GM12874 (cell line): ENCODE measurements at regions not wholly inside any gene's neighbourhood (a gene's known extent, or its start where the extent isn't known, plus 50 kb on each side); places are given as distances from the start of the nearest gene placed in this dataset.

Experiments
- TF ChIP-seq, protein P1 (sequence below): IDR thresholded peaks from 2 replicates; pipeline ENCODE4 v1.5.1; 2011; ENCODE audit warnings: low read depth, mild to moderate bottlenecking, control low read depth, low read length, moderate library complexity; ENCODE audit not compliant: insufficient read depth

- TF ChIP-seq, protein P1, sequence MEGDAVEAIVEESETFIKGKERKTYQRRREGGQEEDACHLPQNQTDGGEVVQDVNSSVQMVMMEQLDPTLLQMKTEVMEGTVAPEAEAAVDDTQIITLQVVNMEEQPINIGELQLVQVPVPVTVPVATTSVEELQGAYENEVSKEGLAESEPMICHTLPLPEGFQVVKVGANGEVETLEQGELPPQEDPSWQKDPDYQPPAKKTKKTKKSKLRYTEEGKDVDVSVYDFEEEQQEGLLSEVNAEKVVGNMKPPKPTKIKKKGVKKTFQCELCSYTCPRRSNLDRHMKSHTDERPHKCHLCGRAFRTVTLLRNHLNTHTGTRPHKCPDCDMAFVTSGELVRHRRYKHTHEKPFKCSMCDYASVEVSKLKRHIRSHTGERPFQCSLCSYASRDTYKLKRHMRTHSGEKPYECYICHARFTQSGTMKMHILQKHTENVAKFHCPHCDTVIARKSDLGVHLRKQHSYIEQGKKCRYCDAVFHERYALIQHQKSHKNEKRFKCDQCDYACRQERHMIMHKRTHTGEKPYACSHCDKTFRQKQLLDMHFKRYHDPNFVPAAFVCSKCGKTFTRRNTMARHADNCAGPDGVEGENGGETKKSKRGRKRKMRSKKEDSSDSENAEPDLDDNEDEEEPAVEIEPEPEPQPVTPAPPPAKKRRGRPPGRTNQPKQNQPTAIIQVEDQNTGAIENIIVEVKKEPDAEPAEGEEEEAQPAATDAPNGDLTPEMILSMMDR = no peak
Observed at GRCh38 chr2:62283147-62283546, 87.2 kb downstream of the B3GNT2 start.

- TF ChIP-seq, protein P1 = no peak
Observed at GRCh38 chr2:62281663-62282062, 85.7 kb downstream of the B3GNT2 start.

GRCh38 chr2:62277688-62278087 is 81.8 kb downstream of the B3GNT2 start:
- TF ChIP-seq, protein P1 = no peak
